MCF 10A (cell line): ENCODE measurements at regions not wholly inside any gene's neighbourhood (a gene's known extent, or its start where the extent isn't known, plus 50 kb on each side); places are given as distances from the start of the nearest gene placed in this dataset.
"Not testable (repeated sequence)": the region's sequence is repeated elsewhere in the genome, so short reads cannot be mapped to it uniquely, and the experiment has no call there.

ENCODE experiments used
- BruUV-seq: library from RNA; stranded (reverse); fragments of 400-500 nt; replicated peaks from 2 replicates; lab custom pipeline; 2021; lab: Mats Ljungman, UMichigan
- CTCF ChIA-PET: fragments of 300-600 bp; sonication (Branson Sonifier 250); formaldehyde crosslinking; extraction: SDS; loops from one replicate; lab custom pipeline; 2021; ENCODE audit warnings: antibody characterized with exemption, inconsistent platforms; lab: Yijun Ruan, JAX
- POLR2A ChIA-PET: fragments of 300-600, 350-650 bp; sonication (Branson Sonifier 250); formaldehyde crosslinking; extraction: SDS; loops from one replicate; lab custom pipeline; 2020; ENCODE audit warnings: antibody characterized with exemption, inconsistent platforms; lab: Yijun Ruan, JAX
- DNase-seq: peaks from one replicate; pipeline ENCODE4 v3.0.0-alpha.2; 2018; ENCODE audit not compliant: unreplicated experiment
- H3K27ac Mint-ChIP-seq: one replicate; pipeline ENCODE4 v1.8.0; 2022; ENCODE audit warnings: mild to moderate bottlenecking, low read depth, mixed read lengths; ENCODE audit not compliant: unreplicated experiment
- H3K27me3 Mint-ChIP-seq: one replicate; pipeline ENCODE4 v1.8.0; 2022; ENCODE audit warnings: mixed read lengths; ENCODE audit not compliant: insufficient read depth, unreplicated experiment
- H3K36me3 Mint-ChIP-seq: one replicate; pipeline ENCODE4 v1.8.0; 2022; ENCODE audit warnings: mild to moderate bottlenecking, moderate library complexity, mixed read lengths; ENCODE audit not compliant: insufficient read depth, unreplicated experiment
- H3K4me1 Mint-ChIP-seq: one replicate; pipeline ENCODE4 v1.8.0; 2022; ENCODE audit warnings: mixed read lengths; ENCODE audit not compliant: insufficient read depth, unreplicated experiment
- H3K4me3 Mint-ChIP-seq: one replicate; pipeline ENCODE4 v1.8.0; 2022; ENCODE audit warnings: mild to moderate bottlenecking, moderate library complexity, mixed read lengths; ENCODE audit not compliant: unreplicated experiment
- H3K9me3 Mint-ChIP-seq: one replicate; pipeline ENCODE4 v1.8.0; 2022; ENCODE audit warnings: mixed read lengths; ENCODE audit not compliant: unreplicated experiment
- intact Hi-C: fragments of 100-400 bp; cut with micrococcal nuclease; formaldehyde crosslinking; loops from 2 replicates; pipeline ENCODE4 v1.14.1; 2022
- TF ChIP-seq, protein P1 (sequence below): fragments of 200-600 bp; IDR thresholded peaks from one replicate; pipeline ENCODE4 v1.8.0; 2022; ENCODE audit warnings: antibody characterized with exemption, mild to moderate bottlenecking; ENCODE audit not compliant: unreplicated experiment

DNA sequence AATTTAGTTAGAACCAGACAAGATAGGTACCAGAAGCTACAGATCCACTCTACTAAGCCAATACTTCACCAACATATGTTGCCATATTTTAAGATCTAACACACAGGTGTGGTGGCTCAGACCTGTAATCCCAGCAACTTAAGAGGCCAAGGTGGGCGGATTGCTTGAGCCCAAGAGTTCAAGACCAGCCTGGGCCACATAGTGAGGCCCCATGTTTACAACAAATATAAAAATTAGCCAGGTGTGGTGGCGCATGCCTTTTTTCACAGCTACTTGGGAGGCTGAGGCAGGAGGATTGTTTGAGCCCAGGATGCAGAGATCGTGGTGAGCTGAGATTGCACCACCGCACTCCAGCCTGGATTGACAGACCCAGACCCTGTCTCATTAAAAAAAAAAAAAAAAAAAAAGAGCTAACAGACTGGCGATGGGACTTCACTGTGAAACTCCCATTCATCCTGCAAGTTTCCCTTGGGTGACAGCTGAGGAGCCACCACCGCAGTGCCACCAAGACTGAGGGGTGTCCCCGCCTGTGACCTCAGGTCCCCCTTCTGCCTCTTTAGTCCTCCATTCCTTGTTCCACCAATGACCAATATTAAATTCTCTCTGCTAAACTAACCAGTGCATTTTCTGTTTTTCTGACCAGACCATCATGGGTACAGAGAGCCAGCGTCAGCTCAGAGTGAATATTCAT is 163.3 kb downstream of the OR4M2 start:
- POLR2A ChIA-PET = interaction anchor here (0.6 to 1.3 kb wide), 2 partner anchors 42 to 1879 kb away, joined by 3 to 4 read pairs; no protein-coding TSS in a partner anchor
- intact Hi-C loops = no loop called here
- BruUV-seq = no TSS peak
- Mint-ChIP-seq H3K4me3 (no peak overlapping the region), H3K36me3 (no peaks in the 10 kb centered on the region), H3K27ac (no peak overlapping the region), H3K27me3 (no peaks in the 10 kb centered on the region), H3K4me1 (peaks cover 8% of the 10 kb centered on the region), H3K9me3 (no peaks in the 10 kb centered on the region)
- CTCF ChIA-PET = interaction anchor here (1.0 to 1.4 kb wide), 2 partner anchors 17 to 20 kb away, joined by 3 to 14 read pairs; no protein-coding TSS in a partner anchor
- TF ChIP-seq, protein P1, sequence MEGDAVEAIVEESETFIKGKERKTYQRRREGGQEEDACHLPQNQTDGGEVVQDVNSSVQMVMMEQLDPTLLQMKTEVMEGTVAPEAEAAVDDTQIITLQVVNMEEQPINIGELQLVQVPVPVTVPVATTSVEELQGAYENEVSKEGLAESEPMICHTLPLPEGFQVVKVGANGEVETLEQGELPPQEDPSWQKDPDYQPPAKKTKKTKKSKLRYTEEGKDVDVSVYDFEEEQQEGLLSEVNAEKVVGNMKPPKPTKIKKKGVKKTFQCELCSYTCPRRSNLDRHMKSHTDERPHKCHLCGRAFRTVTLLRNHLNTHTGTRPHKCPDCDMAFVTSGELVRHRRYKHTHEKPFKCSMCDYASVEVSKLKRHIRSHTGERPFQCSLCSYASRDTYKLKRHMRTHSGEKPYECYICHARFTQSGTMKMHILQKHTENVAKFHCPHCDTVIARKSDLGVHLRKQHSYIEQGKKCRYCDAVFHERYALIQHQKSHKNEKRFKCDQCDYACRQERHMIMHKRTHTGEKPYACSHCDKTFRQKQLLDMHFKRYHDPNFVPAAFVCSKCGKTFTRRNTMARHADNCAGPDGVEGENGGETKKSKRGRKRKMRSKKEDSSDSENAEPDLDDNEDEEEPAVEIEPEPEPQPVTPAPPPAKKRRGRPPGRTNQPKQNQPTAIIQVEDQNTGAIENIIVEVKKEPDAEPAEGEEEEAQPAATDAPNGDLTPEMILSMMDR = no peak
- no peak for DNase-seq

GRCh38 chr15:22249511-22249910 is 169.2 kb downstream of the OR4M2 start:
- POLR2A ChIA-PET = interaction anchor here (0.9 kb wide), 1 partner anchor 1883 kb away, joined by 3 read pairs; no protein-coding TSS in a partner anchor
- BruUV-seq, H3K36me3 Mint-ChIP-seq: not testable (repeated sequence)

GRCh38 chr15:22250501-22251290 is 170.4 kb downstream of the OR4M2 start:
- H3K4me1 Mint-ChIP-seq, H3K36me3 Mint-ChIP-seq, BruUV-seq, H3K27me3 Mint-ChIP-seq, CTCF ChIA-PET, H3K4me3 Mint-ChIP-seq, DNase-seq, H3K27ac Mint-ChIP-seq, intact Hi-C loops, H3K9me3 Mint-ChIP-seq, POLR2A ChIA-PET: not testable (repeated sequence)

More at GRCh38 chr15:22249511-22249910, 169.2 kb downstream of the OR4M2 start:
- H3K4me1 Mint-ChIP-seq, H3K27me3 Mint-ChIP-seq, DNase-seq, H3K9me3 Mint-ChIP-seq, H3K27ac Mint-ChIP-seq, H3K4me3 Mint-ChIP-seq, intact Hi-C loops: not testable (repeated sequence)
- CTCF ChIA-PET = interaction anchor here (1.2 kb wide), 1 partner anchor 27 kb away, joined by 3 read pairs; no protein-coding TSS in a partner anchor

DNA sequence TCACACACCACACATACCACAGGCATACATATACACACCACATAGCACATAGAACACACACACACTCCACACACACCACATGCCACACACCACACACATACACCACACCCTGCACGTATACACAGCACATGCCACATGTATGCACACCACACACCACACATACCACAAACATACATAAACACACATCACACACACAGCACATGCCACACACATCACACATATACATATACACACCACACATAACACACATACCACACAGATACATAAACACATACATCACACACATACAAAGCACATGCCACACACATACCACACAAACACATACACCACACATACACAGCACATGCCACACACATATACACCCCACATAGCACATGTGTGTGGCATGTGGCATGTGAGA is 171.1 kb downstream of the OR4M2 start:
- CTCF ChIA-PET = no interaction called here

GRCh38 chr15:22252047-22252446 is 171.7 kb downstream of the OR4M2 start:
- BruUV-seq, H3K27ac Mint-ChIP-seq, H3K9me3 Mint-ChIP-seq, H3K4me3 Mint-ChIP-seq, intact Hi-C loops, CTCF ChIA-PET, H3K27me3 Mint-ChIP-seq, DNase-seq, H3K4me1 Mint-ChIP-seq, POLR2A ChIA-PET, H3K36me3 Mint-ChIP-seq: not testable (repeated sequence)

More for the DNA sequence above, 171.1 kb downstream of the OR4M2 start:
- no peaks in the 10 kb centered on the region for H3K4me1 Mint-ChIP-seq
- POLR2A ChIA-PET = no interaction called here
- no peak for DNase-seq
- no peaks in the 10 kb centered on the region for H3K36me3 Mint-ChIP-seq
- H3K27me3 Mint-ChIP-seq = no peaks in the 10 kb centered on the region
- intact Hi-C loops = no loop called here
- H3K27ac Mint-ChIP-seq = no peak overlapping the region
- no peaks in the 10 kb centered on the region for H3K9me3 Mint-ChIP-seq
- no peak overlapping the region for H3K4me3 Mint-ChIP-seq
- TF ChIP-seq, protein P1 = no peak
- BruUV-seq = no TSS peak

GRCh38 chr15:22252521-22252920 is 172.2 kb downstream of the OR4M2 start:
- H3K36me3 Mint-ChIP-seq, H3K9me3 Mint-ChIP-seq, BruUV-seq, intact Hi-C loops, H3K4me3 Mint-ChIP-seq, H3K27ac Mint-ChIP-seq, H3K4me1 Mint-ChIP-seq, H3K27me3 Mint-ChIP-seq, DNase-seq, POLR2A ChIA-PET: not testable (repeated sequence)
- CTCF ChIA-PET = interaction anchor here (0.6 kb wide), 1 partner anchor 1902 kb away, joined by 5 read pairs; no protein-coding TSS in a partner anchor

- H3K36me3 Mint-ChIP-seq, POLR2A ChIA-PET, H3K27ac Mint-ChIP-seq, intact Hi-C loops, H3K9me3 Mint-ChIP-seq, DNase-seq, H3K27me3 Mint-ChIP-seq, H3K4me1 Mint-ChIP-seq, H3K4me3 Mint-ChIP-seq, BruUV-seq: not testable (repeated sequence)
- CTCF ChIA-PET = interaction anchor here (0.6 kb wide), 1 partner anchor 1902 kb away, joined by 5 read pairs; no protein-coding TSS in a partner anchor
Measured at GRCh38 chr15:22253002-22253675, 172.8 kb downstream of the OR4M2 start.
